ENCODE measurements at regions not wholly inside any gene's neighbourhood (a gene's known extent, or its start where the extent isn't known, plus 50 kb on each side); places are given as distances from the start of the nearest gene placed in this dataset.

- no peak overlapping the region for H3K9ac ChIP-seq (ENCODE audit: insufficient read length)
- TF ChIP-seq EZH2 (IDR thresholded peaks at IDR 0.05) (no peak), FOXP2 (optimal IDR thresholded peaks at IDR 0.05; ENCODE audit: control extremely low read depth, extremely low read length, insufficient read depth) (no peak), POLR2AphosphoS5 (IDR thresholded peaks at IDR 0.05; ENCODE audit: borderline replicate concordance, low read depth, low read length) (no peak)
- H3K4me3 ChIP-seq: no peak overlapping the region
- H3K27ac ChIP-seq: no peak overlapping the region
- H3K9me3 ChIP-seq (ENCODE audit: low read depth, low read length): no peaks in the 10 kb centered on the region
- DNase-seq (ENCODE audit: low read depth, low spot score): no peak
- no peaks in the 10 kb centered on the region for H3K36me3 ChIP-seq (ENCODE audit: insufficient read depth, low read length)
Observed at GRCh38 chr13:90908792-90909191, 438.7 kb upstream of the MIR17HG start.

- DNase-seq (ENCODE audit: low read depth, low spot score): no peak
- no peak overlapping the region for H3K27ac ChIP-seq
- H3K4me3 ChIP-seq: no peak overlapping the region
- no peaks in the 10 kb centered on the region for H3K9me3 ChIP-seq (ENCODE audit: low read depth, low read length)
- H3K36me3 ChIP-seq (ENCODE audit: insufficient read depth, low read length): no peaks in the 10 kb centered on the region
- H3K9ac ChIP-seq (ENCODE audit: insufficient read length): no peak overlapping the region
- TF ChIP-seq EZH2 (IDR thresholded peaks at IDR 0.05) (no peak), POLR2AphosphoS5 (IDR thresholded peaks at IDR 0.05; ENCODE audit: borderline replicate concordance, low read depth, low read length) (no peak)
Observed at GRCh38 chr13:90910018-90910639, 437.4 kb upstream of the MIR17HG start.

GRCh38 chr13:90912247-90912646 lies 435.2 kb upstream of the MIR17HG start:
- Histone ChIP-seq H3K9me3 (ENCODE audit: low read depth, low read length) (no peaks in the 10 kb centered on the region), H3K36me3 (ENCODE audit: insufficient read depth, low read length) (no peaks in the 10 kb centered on the region), H3K27ac (no peak overlapping the region), H3K9ac (ENCODE audit: insufficient read length) (no peak overlapping the region), H3K4me3 (no peak overlapping the region)
- DNase-seq (ENCODE audit: low read depth, low spot score): no peak
- TF ChIP-seq FOXP2 (optimal IDR thresholded peaks at IDR 0.05; ENCODE audit: control extremely low read depth, extremely low read length, insufficient read depth): no peak
- no peak for TF ChIP-seq POLR2AphosphoS5 (IDR thresholded peaks at IDR 0.05; ENCODE audit: borderline replicate concordance, low read depth, low read length)
- no peak for TF ChIP-seq EZH2 (IDR thresholded peaks at IDR 0.05)

- DNase-seq (ENCODE audit: low read depth, low spot score): peak; percentile 61
- Histone ChIP-seq H3K36me3 (ENCODE audit: insufficient read depth, low read length) (no peaks in the 10 kb centered on the region), H3K9me3 (ENCODE audit: low read depth, low read length) (no peaks in the 10 kb centered on the region), H3K4me3 (peak overlapping the region; percentile 39; the same call in 1 of the 2 replicates), H3K9ac (ENCODE audit: insufficient read length) (no peak overlapping the region), H3K27ac (peak overlapping the region; percentile 85)
- no peak for TF ChIP-seq EZH2 (IDR thresholded peaks at IDR 0.05)
Observed at GRCh38 chr13:90918536-90918935, 429.0 kb upstream of the MIR17HG start.

GRCh38 chr13:90919153-90919552 lies 428.3 kb upstream of the MIR17HG start:
- Histone ChIP-seq H3K27ac (peak overlapping the region; percentile 85), H3K9ac (ENCODE audit: insufficient read length) (peak overlapping the region; percentile 41), H3K36me3 (ENCODE audit: insufficient read depth, low read length) (no peaks in the 10 kb centered on the region), H3K9me3 (ENCODE audit: low read depth, low read length) (no peaks in the 10 kb centered on the region), H3K4me3 (peak overlapping the region; percentile 7; the same call in 1 of the 2 replicates)
- no peak for TF ChIP-seq EZH2 (IDR thresholded peaks at IDR 0.05)
- TF ChIP-seq FOXP2 (optimal IDR thresholded peaks at IDR 0.05; ENCODE audit: control extremely low read depth, extremely low read length, insufficient read depth): no peak
- no peak for TF ChIP-seq POLR2AphosphoS5 (IDR thresholded peaks at IDR 0.05; ENCODE audit: borderline replicate concordance, low read depth, low read length)
- no peak for DNase-seq (ENCODE audit: low read depth, low spot score)

GRCh38 chr13:90926459-90926858 lies 421.0 kb upstream of the MIR17HG start:
- Histone ChIP-seq H3K9me3 (ENCODE audit: low read depth, low read length) (no peaks in the 10 kb centered on the region), H3K27ac (no peak overlapping the region)

GRCh38 chr13:90928109-90928508 lies 419.4 kb upstream of the MIR17HG start:
- no peak for DNase-seq (ENCODE audit: low read depth, low spot score)
- Histone ChIP-seq H3K4me3 (no peak overlapping the region), H3K36me3 (ENCODE audit: insufficient read depth, low read length) (no peaks in the 10 kb centered on the region), H3K9ac (ENCODE audit: insufficient read length) (no peak overlapping the region), H3K9me3 (ENCODE audit: low read depth, low read length) (no peaks in the 10 kb centered on the region), H3K27ac (no peak overlapping the region)
- TF ChIP-seq EZH2 (IDR thresholded peaks at IDR 0.05): no peak
- TF ChIP-seq POLR2AphosphoS5 (IDR thresholded peaks at IDR 0.05; ENCODE audit: borderline replicate concordance, low read depth, low read length): no peak
- TF ChIP-seq FOXP2 (optimal IDR thresholded peaks at IDR 0.05; ENCODE audit: control extremely low read depth, extremely low read length, insufficient read depth): no peak

More at GRCh38 chr13:90926459-90926858, 421.0 kb upstream of the MIR17HG start:
- DNase-seq (ENCODE audit: low read depth, low spot score): no peak
- TF ChIP-seq FOXP2 (optimal IDR thresholded peaks at IDR 0.05; ENCODE audit: control extremely low read depth, extremely low read length, insufficient read depth) (no peak), POLR2AphosphoS5 (IDR thresholded peaks at IDR 0.05; ENCODE audit: borderline replicate concordance, low read depth, low read length) (no peak), EZH2 (IDR thresholded peaks at IDR 0.05) (no peak)
- Histone ChIP-seq H3K4me3 (no peak overlapping the region), H3K9ac (ENCODE audit: insufficient read length) (no peak overlapping the region), H3K36me3 (ENCODE audit: insufficient read depth, low read length) (no peaks in the 10 kb centered on the region)

GRCh38 chr13:90933097-90933826 lies 414.2 kb upstream of the MIR17HG start:
- Histone ChIP-seq H3K27ac (no peak overlapping the region), H3K9ac (ENCODE audit: insufficient read length) (no peak overlapping the region), H3K4me3 (no peak overlapping the region), H3K9me3 (ENCODE audit: low read depth, low read length) (no peaks in the 10 kb centered on the region), H3K36me3 (ENCODE audit: insufficient read depth, low read length) (no peaks in the 10 kb centered on the region)
- no peak for DNase-seq (ENCODE audit: low read depth, low spot score)
- TF ChIP-seq EZH2 (IDR thresholded peaks at IDR 0.05) (no peak), FOXP2 (optimal IDR thresholded peaks at IDR 0.05; ENCODE audit: control extremely low read depth, extremely low read length, insufficient read depth) (no peak), POLR2AphosphoS5 (IDR thresholded peaks at IDR 0.05; ENCODE audit: borderline replicate concordance, low read depth, low read length) (no peak)
